OCI-LY7 (cell line): ENCODE measurements at regions not wholly inside any gene's neighbourhood (a gene's known extent, or its start where the extent isn't known, plus 50 kb on each side); places are given as distances from the start of the nearest gene placed in this dataset.

Experiments
- BruUV-seq: library from RNA; stranded (reverse); fragments of 400-500 nt; replicated peaks from 2 replicates; lab custom pipeline; 2021; lab: Mats Ljungman, UMichigan
- CTCF ChIA-PET: fragments of 300-600 bp; sonication (Branson Sonifier 250); formaldehyde crosslinking; loops from one replicate; lab custom pipeline; 2022; ENCODE audit warnings: antibody characterized with exemption; ENCODE audit not compliant: unreplicated experiment; lab: Charles Lee
- POLR2A ChIA-PET: fragments of 300-600 bp; sonication (Branson Sonifier 250); formaldehyde crosslinking; loops from one replicate; lab custom pipeline; 2022; ENCODE audit warnings: antibody characterized with exemption; lab: Charles Lee
- DNase-seq: peaks from one replicate; pipeline ENCODE4 v3.0.0-alpha.2; 2015; ENCODE audit warnings: low spot score
- H2AFZ ChIP-seq: fragments of 200-600 bp; sonication (generic), shearing (Covaris generic); 2 replicates; pipeline ENCODE4 v1.6.1; 2014; ENCODE audit warnings: mild to moderate bottlenecking, antibody characterized with exemption, low read length, moderate library complexity
- H3K27ac ChIP-seq: fragments of 200-600 bp; sonication (generic); 2 replicates; pipeline ENCODE4 v1.5.1; 2014; ENCODE audit warnings: mixed run types, low read depth, mild to moderate bottlenecking, moderate library complexity, low read length, inconsistent platforms; ENCODE audit not compliant: poor library complexity, severe bottlenecking
- H3K36me3 ChIP-seq: fragments of 200-600 bp; sonication (generic); 2 replicates; pipeline ENCODE4 v1.6.1; 2014; ENCODE audit warnings: mild to moderate bottlenecking, antibody characterized with exemption, low read length, moderate library complexity, mixed read lengths; ENCODE audit not compliant: insufficient read depth
- H3K4me1 ChIP-seq: fragments of 200-600 bp; sonication (generic); 2 replicates; pipeline ENCODE4 v1.5.1; 2014; ENCODE audit warnings: mild to moderate bottlenecking, low read length; ENCODE audit not compliant: insufficient read depth, poor library complexity, severe bottlenecking
- H3K4me2 ChIP-seq: fragments of 200-600 bp; sonication (generic); 2 replicates; pipeline ENCODE4 v1.6.1; 2014; ENCODE audit warnings: mild to moderate bottlenecking, low read length
- H3K4me3 ChIP-seq: fragments of 200-600 bp; sonication (generic); 2 replicates; pipeline ENCODE4 v1.5.1; 2014; ENCODE audit warnings: mild to moderate bottlenecking, low read depth, low read length; ENCODE audit not compliant: poor library complexity, severe bottlenecking
- H3K79me2 ChIP-seq: fragments of 200-600 bp; sonication (generic); 2 replicates; pipeline ENCODE4 v1.6.1; 2016; ENCODE audit warnings: low read depth, mild to moderate bottlenecking, low read length, moderate library complexity, mixed read lengths; ENCODE audit not compliant: insufficient read depth
- H3K9me2 ChIP-seq: fragments of 200-600 bp; sonication (generic); 2 replicates; pipeline ENCODE4 v1.6.1; 2016; ENCODE audit warnings: mild to moderate bottlenecking, low read length, mixed read lengths; ENCODE audit not compliant: insufficient read depth
- H3K9me3 ChIP-seq: fragments of 200-600 bp; sonication (generic); 2 replicates; pipeline ENCODE4 v1.6.1; 2014; ENCODE audit warnings: mild to moderate bottlenecking, mixed run types, low read length, mixed read lengths
- H4K20me1 ChIP-seq: fragments of 200-600 bp; sonication (generic); 2 replicates; pipeline ENCODE4 v1.6.1; 2014; ENCODE audit warnings: mild to moderate bottlenecking, antibody characterized with exemption, low read length, moderate library complexity, mixed read lengths; ENCODE audit not compliant: insufficient read depth
- CTCF ChIP-seq: fragments of 200-600 bp; sonication (generic); conservative IDR thresholded peaks from 2 replicates; pipeline ENCODE4 v1.5.1; 2014; ENCODE audit warnings: mild to moderate bottlenecking, antibody characterized with exemption, low read length, moderate library complexity, mixed read lengths
- EZH2phosphoT487 ChIP-seq: fragments of 200-600 bp; sonication (generic); IDR thresholded peaks from 2 replicates; pipeline ENCODE4 v1.6.1; 2018; ENCODE audit warnings: low read depth, borderline replicate concordance, mild to moderate bottlenecking, mixed run types, antibody characterized with exemption, low read length, moderate library complexity, mixed read lengths
- intact Hi-C: fragments of 100-400 bp; cut with micrococcal nuclease; formaldehyde crosslinking; loops from one replicate; pipeline ENCODE4 v1.10.0; 2022; ENCODE audit not compliant: unreplicated experiment

DNA sequence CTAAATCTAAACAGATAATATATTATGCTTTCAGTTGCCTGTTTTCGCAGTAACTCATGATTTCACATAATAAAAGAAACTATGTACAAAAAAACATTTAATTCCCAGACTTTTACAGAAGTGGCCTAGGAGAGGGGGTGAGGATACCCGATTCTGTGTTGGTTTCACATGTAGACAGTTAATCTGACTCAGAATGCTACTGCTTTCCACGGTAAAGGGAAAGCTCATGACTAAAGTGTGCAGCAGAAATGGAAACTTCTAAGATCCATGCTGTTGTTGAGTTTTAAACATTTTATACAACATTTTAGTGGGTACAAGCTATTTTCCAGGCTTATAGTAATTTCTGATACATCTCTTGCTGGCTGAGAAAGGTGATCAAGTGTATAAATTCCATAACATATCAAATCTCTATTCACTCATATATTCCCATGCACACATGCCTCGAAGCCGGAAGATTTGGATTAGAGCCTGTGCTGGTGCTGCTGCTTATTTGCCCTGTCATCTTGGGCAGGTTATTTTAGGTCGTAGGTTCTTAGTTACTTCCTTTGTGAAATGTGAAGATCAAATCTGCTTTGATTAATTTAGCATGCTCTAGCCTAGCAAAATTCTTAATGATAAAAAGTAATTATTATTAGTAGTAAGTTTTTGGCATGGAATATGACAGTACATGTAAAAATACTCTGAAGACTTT is 896.7 kb upstream of the MAP3K7 start:
- Histone ChIP-seq H3K4me3 (no peak overlapping the region), H3K27ac (no peak overlapping the region), H3K4me2 (no peak overlapping the region), H3K4me1 (no peaks in the 10 kb centered on the region), H3K9me3 (no peaks in the 10 kb centered on the region), H2AFZ (no peak overlapping the region), H3K79me2 (no peaks in the 10 kb centered on the region), H4K20me1 (no peaks in the 10 kb centered on the region), H3K36me3 (no peaks in the 10 kb centered on the region), H3K9me2 (no peaks in the 10 kb centered on the region)
- TF ChIP-seq EZH2phosphoT487 (no peak), CTCF (no peak)
- no peak for DNase-seq
- POLR2A ChIA-PET: no interaction called here
- CTCF ChIA-PET: no interaction called here
- intact Hi-C loops: no loop called here
- BruUV-seq: no TSS peak

DNA sequence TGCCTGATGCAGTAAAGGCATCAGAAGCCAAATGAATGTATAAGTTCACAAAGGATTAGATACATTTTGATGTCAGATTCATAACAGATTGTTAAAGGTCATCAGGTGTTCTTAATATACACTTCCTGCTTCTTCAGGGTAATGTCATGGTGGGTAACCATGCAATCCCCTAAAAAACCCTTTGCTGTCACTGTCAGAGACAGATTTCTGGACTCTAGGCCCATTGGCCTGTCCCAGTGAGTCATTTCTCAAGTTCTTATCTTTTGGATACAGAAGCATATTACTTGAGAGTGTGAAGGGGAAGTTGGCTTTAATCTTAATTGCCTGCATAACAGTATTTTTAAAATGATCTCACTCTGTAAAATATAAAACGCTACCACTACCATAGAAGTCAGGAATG is 895.6 kb upstream of the MAP3K7 start:
- no peaks in the 10 kb centered on the region for H4K20me1 ChIP-seq
- H3K4me1 ChIP-seq: no peaks in the 10 kb centered on the region
- no peak for DNase-seq
- H3K27ac ChIP-seq: no peak overlapping the region
- no peaks in the 10 kb centered on the region for H3K79me2 ChIP-seq
- H3K4me3 ChIP-seq: no peak overlapping the region
- no peaks in the 10 kb centered on the region for H3K36me3 ChIP-seq
- H3K9me2 ChIP-seq: no peaks in the 10 kb centered on the region
- BruUV-seq: no TSS peak
- intact Hi-C loops: no loop called here
- ChIA-PET CTCF (no interaction called here), POLR2A (no interaction called here)
- H3K9me3 ChIP-seq: no peaks in the 10 kb centered on the region
- no peak overlapping the region for H3K4me2 ChIP-seq
- TF ChIP-seq EZH2phosphoT487: no peak
- TF ChIP-seq CTCF: no peak
- H2AFZ ChIP-seq: no peak overlapping the region

DNA sequence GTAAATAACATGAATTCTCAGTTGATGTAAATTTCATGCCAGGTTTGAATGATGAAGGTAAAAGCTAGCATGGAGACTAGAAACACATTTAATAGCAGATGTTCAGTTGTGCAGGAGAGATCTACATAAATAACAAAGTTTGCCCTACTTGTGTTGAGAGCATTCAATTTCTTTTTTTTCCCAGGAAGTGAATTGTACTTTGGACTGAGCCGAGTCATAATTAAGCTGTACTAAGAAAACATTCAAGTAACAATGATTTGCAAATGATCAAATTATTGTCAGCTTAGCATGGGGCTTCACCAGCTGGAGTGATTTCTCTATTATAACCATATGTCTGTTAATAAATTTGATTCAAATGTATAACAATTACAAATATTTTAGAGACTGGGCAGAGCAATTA is 893.5 kb upstream of the MAP3K7 start:
- POLR2A ChIA-PET: interaction anchor here (0.7 kb wide), 1 partner anchor 406 kb away, joined by 3 read pairs; no protein-coding TSS in a partner anchor
- no TSS peak for BruUV-seq

More for the DNA sequence above, 893.5 kb upstream of the MAP3K7 start:
- no peaks in the 10 kb centered on the region for H3K36me3 ChIP-seq
- no peak overlapping the region for H3K4me2 ChIP-seq
- TF ChIP-seq EZH2phosphoT487 (no peak), CTCF (no peak)
- H3K4me1 ChIP-seq: no peaks in the 10 kb centered on the region
- CTCF ChIA-PET: no interaction called here
- no peaks in the 10 kb centered on the region for H3K79me2 ChIP-seq
- no peaks in the 10 kb centered on the region for H3K9me2 ChIP-seq
- H3K27ac ChIP-seq: no peak overlapping the region
- H3K4me3 ChIP-seq: no peak overlapping the region
- no peaks in the 10 kb centered on the region for H3K9me3 ChIP-seq
- no peaks in the 10 kb centered on the region for H4K20me1 ChIP-seq
- DNase-seq: no peak
- intact Hi-C loops: no loop called here
- no peak overlapping the region for H2AFZ ChIP-seq
